GM18873 (cell line): ENCODE measurements at regions not wholly inside any gene's neighbourhood (a gene's known extent, or its start where the extent isn't known, plus 50 kb on each side); places are given as distances from the start of the nearest gene placed in this dataset.
"Not testable (repeated sequence)": the region's sequence is repeated elsewhere in the genome, so short reads cannot be mapped to it uniquely, and the experiment has no call there.

Experiments
- ATAC-seq: cut with Tn5 transposase; IDR thresholded peaks from one replicate; pipeline ENCODE4 v1.9.1; 2021; ENCODE audit warnings: mild to moderate bottlenecking, moderate library complexity, moderate number of reproducible peaks; ENCODE audit not compliant: unreplicated experiment, low FRiP score

DNA sequence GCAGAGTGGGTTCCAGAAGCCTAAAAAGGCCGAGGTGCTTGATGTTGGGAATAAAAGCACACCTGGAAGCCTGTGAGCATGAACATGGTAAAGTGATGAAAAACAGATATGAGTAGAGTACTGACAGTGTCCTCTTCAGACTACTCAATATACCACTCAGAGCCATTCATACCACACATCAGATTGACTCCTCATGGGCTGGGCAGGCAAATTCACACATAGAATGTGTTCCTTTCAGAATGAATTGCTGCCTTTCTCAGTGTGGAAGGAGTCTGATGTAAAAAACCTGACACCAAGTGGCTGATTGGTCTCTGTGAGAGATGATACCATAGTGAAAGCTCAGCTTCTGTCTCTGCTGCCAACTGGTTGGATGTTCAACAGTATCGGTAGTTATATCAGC lies 442.7 kb downstream of the RAPGEF2 start:
- no peak for ATAC-seq

GRCh38 chr4:159547645-159548308 lies 444.9 kb downstream of the RAPGEF2 start:
- no peak for ATAC-seq

DNA sequence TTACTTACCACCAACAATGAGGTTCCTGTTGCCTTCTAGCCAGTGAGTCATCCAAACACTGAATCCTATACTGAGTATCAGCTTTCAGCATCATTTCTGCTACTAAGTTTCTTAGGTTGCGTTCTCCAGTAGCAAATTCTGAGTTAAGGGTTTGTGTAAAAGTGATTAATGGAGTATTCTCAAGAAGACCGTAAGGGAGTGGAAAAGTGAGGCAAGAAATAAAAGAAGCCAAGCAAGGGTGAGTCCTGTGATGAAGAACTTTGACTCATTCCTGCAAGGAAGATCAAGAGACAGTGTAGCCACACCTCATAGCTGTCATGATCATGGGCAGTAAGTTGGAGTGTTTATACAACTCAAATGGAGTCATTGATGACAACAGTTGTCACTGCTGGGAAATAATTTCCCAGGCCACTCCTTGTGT lies 446.2 kb downstream of the RAPGEF2 start:
- ATAC-seq = no peak

- no peak for ATAC-seq
Measured at GRCh38 chr4:159551281-159551680, 448.4 kb downstream of the RAPGEF2 start.

DNA sequence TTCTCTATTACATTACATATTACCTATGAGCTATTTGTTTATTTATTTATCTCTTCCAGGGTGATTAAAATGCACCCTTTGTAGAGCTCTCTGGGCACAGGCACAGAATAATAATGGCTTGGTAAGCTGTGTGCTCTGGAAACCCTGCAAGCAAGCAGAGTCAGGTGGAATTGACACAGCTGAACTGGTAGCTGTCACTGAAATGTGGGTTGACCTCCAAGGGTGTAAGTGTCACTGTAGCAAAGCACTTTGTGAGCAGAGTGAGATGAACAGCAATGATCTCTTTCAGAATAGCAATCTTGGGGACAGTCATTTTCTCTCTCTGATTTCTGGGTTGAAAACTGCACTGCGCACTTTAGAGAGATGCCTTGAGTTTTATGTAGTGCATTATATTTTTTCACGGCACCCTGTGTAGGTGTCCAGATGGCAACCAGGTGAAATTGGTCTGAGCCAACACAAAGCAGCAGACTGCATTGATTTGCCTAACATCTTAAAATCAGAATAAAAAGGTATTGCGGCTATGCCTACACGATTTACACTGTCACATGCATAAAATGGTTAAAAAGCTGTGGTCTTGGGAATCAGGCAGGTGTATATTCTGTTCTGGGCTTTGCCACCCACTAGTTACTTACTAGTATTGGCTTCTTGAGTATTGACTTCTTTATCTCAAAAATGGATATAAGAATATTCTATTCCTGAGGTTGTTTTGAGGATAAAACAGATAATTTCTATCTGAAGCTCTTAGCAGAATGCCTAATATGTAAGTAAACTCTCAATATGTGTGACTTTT lies 450.3 kb downstream of the RAPGEF2 start:
- ATAC-seq = no peak

DNA sequence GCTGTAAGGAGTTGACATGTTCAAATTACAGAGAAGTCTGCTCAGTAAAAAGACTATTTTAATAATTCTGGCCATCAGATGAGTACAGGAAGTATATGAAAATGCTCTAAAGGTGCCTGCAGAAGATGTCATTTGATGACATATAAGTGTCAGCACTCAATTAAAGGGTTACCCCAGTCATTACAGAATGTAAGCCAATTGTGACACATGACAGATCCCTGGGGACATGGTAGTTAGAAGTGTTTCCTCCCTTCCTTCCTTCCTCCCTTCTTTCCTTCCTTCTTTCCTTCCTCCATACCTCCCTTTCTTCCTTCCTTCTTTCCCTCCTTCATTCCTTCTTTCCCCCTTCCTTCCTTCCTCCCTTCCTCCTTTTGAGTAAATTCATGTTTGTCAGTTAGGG lies 453.0 kb downstream of the RAPGEF2 start:
- ATAC-seq = no peak

DNA sequence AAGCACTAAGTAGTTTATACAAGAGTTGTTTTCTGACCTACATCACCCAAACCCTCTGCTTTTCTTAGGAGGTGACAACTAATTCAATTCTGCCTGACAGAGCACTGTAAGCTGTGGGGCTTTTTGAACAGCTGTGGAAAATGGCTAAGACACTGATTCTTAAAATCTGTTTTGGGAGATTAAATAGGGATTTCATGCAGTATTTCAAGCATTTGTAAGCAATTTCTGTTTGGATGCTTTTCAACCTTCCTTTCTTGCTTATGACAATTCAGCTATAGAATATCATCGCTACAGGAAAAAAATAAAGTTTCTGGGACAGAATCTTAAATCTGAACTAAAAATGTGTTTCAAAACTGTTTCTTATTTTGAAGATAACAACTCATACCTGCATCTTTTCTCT lies 459.5 kb downstream of the RAPGEF2 start:
- ATAC-seq = no peak

GRCh38 chr4:159563257-159563656 lies 460.4 kb downstream of the RAPGEF2 start:
- no peak for ATAC-seq

- no peak for ATAC-seq
Measured at GRCh38 chr4:159564615-159565014, 461.7 kb downstream of the RAPGEF2 start.

GRCh38 chr4:159566786-159567185 lies 463.9 kb downstream of the RAPGEF2 start:
- no peak for ATAC-seq

- ATAC-seq = no peak
Measured at GRCh38 chr4:159577241-159577640, 474.4 kb downstream of the RAPGEF2 start.

DNA sequence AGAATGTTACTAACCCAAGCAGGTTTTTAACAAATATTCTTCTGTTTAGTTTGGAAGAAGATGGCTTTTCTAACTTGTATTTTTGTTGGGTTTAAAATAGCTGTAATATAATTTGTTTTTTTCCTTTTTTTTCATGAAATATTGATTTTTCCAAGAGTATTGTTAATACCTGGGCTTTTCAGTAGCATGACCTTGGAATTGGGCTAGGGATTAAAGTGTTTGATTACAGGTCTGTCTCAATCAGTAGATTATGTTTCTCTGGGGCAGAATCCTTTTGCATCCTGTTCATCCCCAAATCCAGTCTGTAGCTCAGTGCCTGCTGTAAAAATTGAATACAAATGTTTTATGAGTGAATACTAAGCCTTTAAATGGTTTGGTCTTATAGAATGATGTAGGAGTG lies 479.8 kb downstream of the RAPGEF2 start:
- ATAC-seq = no peak

DNA sequence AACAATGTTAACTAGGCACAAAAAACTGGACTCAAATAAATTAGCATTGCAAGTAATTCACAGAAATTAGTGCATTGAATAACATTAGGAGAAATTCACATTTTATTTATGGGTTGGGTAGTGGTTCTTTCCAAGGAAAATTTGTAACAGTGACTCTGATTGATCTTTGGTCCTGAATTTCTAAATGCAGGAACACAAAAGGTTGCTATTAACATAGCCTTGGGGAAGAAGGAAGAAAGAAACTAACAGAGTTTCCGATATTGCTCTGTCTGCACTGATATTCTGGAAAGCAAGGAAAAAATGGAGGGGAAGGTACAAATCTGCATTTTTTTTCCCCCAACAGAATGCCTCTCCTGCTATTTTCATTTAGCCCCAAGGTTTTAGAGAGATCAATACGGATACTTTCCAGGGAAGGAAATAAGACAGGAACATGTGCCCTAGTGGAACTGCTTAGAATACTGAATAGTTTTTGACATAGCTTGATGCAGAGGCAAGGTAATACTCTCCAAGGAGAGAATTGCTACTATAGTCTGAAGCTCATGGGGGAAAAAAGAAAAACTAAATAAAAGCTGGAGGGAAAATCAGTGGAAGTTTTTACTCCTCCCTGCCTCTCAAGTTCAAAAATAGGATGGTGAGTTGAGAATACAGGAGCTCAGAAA lies 490.1 kb downstream of the RAPGEF2 start:
- ATAC-seq = no peak

DNA sequence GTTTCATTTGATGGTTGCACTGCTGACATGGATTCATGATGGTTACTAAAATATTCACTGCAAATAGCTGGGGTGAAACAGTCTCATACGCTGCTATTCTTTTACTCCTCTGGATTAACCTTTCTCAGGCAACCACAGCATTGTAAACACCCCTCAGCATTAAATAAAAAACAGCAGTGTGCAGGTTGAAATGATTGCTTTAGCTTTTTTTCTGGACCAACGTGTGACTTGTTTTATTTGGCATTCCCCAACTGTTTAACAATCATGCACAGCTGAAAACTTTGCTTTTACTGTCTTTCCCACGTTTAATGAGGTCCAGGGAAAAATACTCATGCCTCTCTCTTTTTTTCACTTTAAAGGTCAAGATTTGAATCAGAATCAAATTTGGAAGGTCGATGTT lies 490.8 kb downstream of the RAPGEF2 start:
- ATAC-seq = no peak

- no peak for ATAC-seq
Measured at GRCh38 chr4:159594576-159594975, 491.7 kb downstream of the RAPGEF2 start.

GRCh38 chr4:159595101-159595500 lies 492.2 kb downstream of the RAPGEF2 start:
- not testable (repeated sequence) for ATAC-seq

DNA sequence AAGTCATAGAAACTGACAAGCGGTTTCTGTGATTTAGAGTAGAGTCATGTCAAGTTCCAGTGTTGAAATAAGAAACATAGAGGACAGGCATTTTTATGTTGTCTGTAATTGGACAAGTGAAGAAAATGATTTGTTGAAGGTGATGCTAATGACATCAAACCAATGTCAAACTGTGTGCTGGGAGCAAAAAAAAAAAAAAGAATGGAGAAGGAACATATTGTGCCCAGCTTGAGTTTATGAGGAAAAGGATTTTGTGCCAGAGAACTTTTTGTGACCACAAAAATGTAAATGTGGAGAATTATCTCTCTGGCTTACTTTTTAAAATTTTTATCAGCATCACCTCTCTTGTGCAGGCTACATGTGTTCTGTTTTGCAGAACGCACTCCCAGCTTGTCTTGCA lies 495.7 kb downstream of the RAPGEF2 start:
- ATAC-seq = no peak

DNA sequence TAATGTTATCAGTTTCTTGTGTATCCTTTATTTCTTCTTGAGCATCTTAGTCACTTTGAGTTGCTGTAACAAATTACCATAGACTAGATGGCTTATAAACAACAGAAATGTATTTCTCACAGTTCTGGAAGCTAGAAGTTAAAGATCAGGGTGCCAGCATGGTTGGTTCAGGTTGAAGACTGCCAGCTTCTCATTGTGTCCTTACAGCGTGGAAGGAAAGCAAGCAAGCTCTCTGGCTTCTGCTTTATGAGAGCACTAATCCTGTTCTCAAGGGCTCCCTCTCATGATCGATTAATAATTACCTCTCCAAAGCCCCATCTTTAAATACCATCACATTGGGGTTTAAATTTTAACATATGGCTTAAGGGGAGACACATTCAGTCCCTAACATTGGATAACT lies 497.2 kb downstream of the RAPGEF2 start:
- no peak for ATAC-seq

- no peak for ATAC-seq
Measured at GRCh38 chr4:159604781-159605180, 501.9 kb downstream of the RAPGEF2 start.

DNA sequence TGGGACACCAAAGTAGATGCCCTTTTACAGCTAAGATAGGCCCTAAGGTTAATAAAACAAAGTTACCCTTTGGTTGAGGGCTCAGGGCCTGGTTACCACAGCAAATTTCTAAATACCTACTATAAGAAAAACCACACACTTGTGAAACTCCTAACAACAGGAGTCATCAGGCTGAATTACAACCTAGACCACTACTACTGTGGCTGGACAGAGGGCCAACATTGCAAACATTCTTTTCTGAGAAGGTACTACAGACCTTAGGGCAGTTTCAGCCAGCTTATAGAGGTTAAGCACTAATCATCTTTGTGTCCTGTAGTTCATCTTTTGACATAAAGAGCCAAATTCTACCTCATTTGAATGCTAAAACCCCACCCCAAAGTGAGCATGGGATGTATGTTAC lies 504.0 kb downstream of the RAPGEF2 start:
- ATAC-seq = no peak

- ATAC-seq = no peak
Measured at GRCh38 chr4:159607809-159608208, 504.9 kb downstream of the RAPGEF2 start.

DNA sequence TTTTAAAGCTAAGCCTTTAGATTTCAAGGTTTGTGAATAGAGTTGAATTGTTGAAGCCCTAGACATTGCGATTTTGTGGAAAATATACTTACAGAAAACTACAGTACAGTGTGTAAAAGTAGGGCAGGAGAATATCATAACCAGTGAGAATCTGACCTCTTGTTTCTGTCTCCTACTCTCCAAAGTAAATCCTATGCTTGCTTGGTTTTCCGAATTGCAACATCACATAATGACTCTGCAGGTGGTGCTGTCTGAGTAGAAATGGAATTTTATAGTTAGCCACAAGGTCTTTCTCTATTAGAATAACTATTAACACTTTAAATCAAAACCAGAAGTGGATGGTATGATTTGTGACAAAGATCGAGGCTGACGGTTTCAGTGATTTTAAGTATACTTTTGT lies 505.6 kb downstream of the RAPGEF2 start:
- ATAC-seq = no peak
